ENCODE measurements at regions not wholly inside any gene's neighbourhood (a gene's known extent, or its start where the extent isn't known, plus 50 kb on each side); places are given as distances from the start of the nearest gene placed in this dataset.

GRCh38 chr3:174403831-174404230 is 455.3 kb upstream of the NAALADL2 start:
- DNase-seq (ENCODE audit: low spot score) = no peak

DNA sequence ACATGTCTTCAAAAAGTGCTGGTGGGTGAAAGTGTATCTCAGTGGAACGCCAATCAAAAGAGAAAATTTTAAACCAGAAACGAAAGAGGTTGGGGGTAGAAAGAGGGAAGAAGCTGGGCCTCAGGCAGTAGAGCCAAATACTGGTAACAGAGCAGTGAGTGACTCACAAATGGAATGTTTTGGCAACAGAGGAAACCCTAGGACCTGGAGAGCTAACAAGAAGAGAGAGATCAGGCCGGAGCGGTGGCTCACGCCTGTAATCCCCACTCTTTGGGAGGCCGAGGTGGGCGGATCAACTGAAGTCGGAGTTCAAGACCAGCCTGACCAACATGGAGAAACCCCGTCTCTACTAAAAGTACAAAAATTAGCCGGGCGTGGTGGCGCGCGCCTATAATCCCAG is 450.8 kb upstream of the NAALADL2 start:
- peak; percentile 48 for DNase-seq (ENCODE audit: low spot score)

DNA sequence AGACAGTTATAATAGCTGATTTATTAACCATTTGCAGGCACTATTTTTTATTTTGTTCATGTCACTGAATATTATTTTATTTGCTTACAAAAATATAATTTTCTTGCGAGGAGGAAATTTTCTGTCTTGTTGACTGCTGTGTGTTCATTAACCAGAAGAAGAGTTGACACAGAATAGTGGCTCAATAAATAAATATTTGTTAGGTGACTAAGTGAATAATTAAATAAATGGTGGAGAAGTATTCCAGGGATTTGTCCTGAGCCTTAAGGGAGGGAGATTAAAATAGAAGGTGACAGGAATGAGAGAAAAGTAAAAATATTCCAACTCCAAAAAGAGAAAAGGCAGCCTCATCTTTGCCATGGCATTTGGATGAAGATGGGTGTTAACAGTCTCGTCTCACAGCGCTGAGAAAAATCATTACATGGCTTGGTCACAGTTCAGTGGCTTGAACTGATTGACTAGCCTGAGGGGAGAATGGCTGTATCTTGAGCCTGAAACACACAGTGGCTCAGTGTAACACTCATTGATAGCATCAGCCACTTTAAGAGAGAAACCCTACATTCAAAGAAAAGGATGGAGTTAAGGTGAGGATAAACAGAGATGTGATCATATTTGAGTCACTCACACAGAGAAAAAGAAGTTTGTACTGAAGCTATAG is 449.9 kb upstream of the NAALADL2 start:
- no peak for DNase-seq (ENCODE audit: low spot score)

GRCh38 chr3:174413062-174413912 is 445.8 kb upstream of the NAALADL2 start:
- DNase-seq (ENCODE audit: low spot score) = no peak

DNA sequence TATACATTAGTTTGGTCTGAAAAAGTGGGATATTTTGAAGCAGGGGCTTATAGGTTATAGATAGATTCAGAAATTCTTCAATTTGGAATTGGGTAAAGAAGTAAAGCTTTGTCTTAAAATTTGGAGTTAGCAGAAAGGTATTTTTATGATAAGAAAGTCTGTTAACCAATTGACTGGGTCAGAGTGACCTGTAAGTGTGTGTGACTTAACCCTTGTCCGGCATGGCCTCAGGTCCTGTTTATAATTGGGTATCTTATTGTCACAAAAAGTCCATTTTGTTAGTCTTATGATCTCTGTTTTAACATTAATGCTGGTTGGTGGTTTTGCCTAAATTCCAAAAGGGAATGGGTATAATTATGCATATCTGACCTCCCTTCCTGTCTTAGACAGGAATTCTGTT is 444.2 kb upstream of the NAALADL2 start:
- DNase-seq (ENCODE audit: low spot score) = no peak

DNA sequence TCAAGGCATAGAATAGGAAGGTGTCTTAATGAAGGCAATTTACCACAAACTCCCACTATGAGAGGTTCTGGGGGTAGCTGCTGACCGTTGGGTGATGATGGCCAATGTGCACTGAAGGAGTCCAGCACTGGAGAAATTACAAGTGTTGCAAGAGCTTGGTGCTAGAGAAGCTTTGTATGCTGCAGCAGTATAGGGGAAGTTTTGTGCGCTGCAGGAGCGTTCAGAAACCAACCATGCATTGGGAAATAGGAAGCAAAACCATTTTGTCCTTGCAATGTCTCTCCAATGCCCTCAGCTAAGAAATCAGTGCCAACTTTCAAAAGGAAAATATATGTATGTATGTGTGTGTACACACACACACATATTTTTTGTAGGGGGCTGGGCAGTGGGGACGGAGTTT is 441.6 kb upstream of the NAALADL2 start:
- DNase-seq (ENCODE audit: low spot score) = no peak

DNA sequence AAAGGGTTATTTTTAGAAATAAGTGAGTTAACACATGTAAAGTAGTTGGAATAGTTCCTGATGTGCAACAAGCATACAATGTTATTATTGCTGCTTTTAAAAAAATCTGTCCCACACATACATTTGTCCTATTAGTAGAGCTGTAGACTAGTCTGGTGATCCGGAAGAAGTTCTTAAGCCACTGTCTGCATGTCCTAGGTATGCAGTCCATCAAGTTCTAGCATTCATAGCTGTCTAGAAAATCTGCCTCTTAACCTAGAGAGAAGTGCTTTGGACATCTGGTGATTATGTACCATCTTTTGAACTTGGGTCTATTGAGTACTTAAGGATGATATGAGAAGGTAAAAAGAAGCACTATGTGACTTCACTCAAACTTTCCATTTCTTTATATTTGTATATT is 439.9 kb upstream of the NAALADL2 start:
- no peak for DNase-seq (ENCODE audit: low spot score)

DNA sequence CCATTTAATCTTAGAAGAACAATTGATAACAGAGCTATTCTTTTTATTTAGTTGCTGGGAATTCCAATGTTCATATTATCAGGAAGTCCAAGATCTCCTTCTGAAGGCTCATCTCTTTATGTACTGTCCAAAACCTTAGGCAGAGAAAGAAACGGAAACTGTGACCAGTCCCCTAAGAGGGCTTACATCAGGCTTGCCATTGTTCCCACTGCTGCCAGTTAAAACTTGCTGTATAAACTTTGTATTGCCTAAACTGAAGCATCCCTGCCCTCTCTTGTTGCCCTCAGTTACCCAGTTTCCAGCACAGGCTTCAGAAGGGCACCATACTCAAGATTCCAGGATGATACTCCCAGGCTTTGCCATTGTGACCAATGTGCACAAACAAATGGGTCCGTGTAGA is 435.2 kb upstream of the NAALADL2 start:
- no peak for DNase-seq (ENCODE audit: low spot score)

DNA sequence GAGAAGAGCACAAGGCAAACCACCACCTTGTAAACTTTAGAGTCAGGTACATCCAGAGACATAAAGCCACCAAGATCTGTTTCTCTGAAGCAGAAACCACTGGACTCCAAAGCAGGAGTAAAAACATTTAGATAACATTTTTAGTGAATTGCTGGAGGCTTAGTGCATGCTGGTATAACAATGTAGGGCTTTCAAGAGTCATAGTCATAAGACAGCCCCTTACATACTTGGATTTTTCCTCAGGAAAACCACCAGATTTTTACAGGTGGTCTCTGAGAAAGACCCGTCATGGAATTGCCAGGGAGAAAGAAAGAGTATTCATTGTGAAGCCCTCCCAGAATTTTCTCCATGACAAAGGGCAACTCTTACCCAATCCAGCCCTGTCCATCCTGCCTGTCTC is 434.5 kb upstream of the NAALADL2 start:
- DNase-seq (ENCODE audit: low spot score) = no peak

DNA sequence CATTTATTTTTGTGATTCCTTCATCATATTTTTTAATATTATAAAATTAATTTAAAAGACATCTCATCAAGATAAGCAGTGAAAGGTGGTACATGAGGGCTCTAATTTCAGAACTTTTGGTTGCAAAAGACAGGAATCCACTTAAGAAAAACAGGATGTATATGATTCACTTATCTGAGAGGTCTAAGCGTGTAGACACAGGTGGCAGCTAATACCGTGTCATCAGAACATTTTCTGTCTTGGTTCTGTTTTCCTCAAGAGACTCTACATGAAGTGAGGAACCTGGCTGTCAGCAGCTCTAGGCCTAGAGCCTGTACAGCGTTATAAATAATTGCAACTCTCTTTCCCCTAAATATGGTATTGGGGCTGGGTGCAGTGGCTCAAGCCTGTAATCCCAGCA is 433.7 kb upstream of the NAALADL2 start:
- no peak for DNase-seq (ENCODE audit: low spot score)

DNA sequence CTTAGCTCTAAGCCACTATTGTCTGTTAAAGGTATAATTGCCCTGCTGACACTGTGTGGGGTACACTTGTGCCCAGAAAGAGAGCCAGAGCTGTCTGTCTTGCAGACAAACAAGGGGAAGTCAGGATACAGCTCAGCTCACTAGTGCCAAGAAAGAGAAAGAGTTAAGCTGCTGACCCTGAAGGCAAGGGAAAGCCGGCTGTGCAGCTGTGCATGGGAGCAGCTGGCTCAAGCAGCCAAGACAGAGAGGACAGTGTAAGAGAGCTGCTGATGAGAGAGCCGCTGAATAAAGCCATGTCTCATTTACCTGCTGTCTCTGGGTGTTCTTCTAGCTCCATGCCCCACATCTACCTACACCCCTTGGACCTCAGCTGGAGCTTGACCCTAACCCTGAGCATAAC is 428.1 kb upstream of the NAALADL2 start:
- DNase-seq (ENCODE audit: low spot score) = no peak

DNA sequence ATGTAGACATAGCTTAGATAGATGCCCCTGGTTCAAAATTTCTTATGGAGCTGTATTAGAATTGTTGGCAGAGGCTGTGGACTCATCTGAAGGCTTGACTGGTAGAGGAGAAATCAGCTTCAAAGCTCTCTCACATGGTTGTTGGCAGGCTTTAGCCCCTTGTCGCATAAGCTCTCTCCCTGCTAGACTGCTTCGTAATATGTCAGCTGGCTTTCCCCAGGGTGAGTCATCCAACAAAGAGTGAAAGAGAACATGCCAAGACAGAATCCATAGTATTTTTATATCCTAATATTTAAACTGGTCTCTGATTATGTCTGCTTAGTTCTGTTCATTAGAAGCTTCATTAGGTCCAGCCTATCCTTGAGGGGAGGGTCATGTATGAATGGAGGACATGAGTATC is 427.4 kb upstream of the NAALADL2 start:
- DNase-seq (ENCODE audit: low spot score) = no peak

DNA sequence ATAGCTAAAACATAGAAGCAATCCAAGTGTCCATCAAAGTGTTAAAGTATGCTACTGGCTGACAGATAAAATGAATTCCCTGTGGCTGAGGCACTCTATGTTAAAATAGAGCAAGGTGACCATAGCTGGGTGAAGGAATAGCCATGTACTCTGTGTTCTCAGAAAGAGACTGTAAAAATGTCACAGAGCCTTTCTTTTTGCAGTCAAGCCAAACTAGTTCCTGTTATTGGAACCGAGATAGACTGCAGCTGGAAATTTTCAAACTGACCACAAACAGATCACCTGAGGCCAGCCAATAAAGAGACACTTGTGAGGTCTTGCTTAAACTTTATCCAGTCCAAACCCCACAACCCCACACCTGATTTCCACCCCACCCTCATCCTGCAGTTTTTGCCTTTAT is 422.8 kb upstream of the NAALADL2 start:
- no peak for DNase-seq (ENCODE audit: low spot score)

DNA sequence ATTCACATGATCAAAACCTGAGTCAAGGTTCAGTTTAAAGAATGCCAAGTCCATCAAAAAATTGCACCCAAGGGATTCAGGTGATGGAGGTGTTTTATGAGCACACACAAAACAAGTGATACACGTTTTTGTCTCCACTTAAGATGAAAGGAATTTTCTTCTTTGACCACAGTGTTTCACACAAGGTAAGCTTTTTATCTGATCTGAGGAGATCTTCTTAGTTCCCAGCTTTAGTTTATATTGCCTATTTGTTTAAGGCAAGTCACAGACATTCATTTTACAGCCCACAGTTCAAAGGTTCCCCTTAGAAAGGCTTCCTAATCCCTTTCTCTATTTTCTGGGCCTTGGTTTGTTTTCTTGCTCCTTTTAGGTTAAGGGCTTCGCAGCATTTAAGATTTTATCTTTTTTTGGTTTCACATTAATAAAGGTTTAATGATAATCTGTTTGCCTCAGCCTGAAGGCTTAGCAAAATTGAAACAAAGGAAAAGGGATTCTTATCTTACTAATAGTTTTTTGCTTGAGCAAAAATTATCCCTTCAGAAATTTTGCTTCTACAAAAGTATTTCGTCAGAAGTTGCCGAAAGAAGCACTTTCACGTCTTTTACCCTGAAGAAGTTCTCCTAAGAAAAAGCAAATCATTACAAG is 420.5 kb upstream of the NAALADL2 start:
- no peak for DNase-seq (ENCODE audit: low spot score)

GRCh38 chr3:174439331-174440252 is 419.5 kb upstream of the NAALADL2 start:
- DNase-seq (ENCODE audit: low spot score) = peak; percentile 67

DNA sequence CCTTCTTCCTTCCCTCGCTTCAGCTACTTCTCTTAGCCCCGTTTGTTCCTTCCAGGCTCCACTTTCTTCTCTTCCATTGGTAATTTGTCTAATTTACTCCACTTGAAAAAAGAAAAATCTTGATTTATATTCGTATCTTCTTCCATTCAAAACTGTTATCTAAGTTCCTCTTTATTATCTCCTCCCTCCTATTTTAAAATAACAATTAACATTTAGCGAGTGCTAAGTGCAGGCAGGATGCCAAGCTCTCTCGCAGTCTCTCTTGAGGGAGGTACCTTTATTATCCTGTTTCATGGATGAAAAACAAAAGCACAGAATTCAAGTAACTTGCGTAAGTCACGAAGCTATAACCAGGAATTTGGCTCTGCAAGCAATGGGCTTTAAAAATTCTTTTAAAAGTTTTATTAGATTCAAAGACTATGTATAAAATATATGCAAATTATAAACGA is 418.9 kb upstream of the NAALADL2 start:
- DNase-seq (ENCODE audit: low spot score) = no peak

- DNase-seq (ENCODE audit: low spot score) = peak; percentile 92
These were observed 418.2 kb upstream of the NAALADL2 start for GRCh38 chr3:174440741-174441587.

DNA sequence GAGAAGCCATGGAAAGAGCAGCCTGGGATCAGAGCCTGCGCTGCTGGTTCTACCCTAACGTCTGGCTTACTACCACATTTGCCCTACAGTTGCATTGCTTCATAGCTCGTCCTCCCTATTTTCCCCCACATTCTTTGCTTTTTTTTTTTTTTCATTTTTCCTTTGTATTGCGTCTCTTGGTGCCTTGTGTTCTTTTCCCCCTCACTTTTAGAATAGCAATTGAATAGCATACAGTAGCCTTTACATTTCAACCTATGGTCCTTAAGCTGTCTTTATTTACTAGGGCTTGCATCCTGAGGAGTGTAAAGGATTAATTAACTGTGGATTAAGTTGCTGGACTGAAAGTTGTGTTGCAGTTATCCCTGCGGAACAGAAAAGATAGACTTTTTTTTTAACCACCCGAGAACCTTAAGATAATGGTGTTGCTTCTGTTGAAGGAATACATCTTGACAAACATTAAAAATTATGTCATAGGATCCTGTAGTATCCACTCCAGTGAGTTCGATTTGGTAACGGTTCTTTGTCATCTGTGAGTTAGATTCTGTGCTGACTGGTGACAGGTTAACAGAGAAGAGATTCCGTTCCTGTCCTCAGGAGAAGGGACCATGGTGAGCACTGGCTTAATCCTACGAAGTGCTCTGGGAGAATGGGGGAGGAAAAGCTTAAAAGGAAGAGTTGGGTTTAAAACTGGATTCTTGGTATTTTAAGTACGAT is 417.4 kb upstream of the NAALADL2 start:
- DNase-seq (ENCODE audit: low spot score) = peak; percentile 65

DNA sequence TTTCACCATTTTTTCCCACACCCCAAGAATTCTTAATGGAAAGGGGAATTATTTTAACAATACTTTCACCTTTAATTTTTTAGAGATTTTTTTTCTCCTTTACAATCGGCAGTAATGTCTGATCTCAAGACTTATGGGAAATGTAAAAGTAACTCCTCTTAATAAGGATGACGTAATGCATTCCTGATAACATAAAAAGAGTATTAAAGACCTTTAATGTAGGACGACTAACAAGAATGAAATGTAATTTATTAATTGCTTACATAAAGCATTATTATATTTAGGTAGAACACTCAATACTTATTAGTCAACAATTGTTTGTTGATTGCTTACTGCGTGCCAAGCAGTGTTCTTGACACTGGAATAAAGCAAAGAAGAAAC is 416.8 kb upstream of the NAALADL2 start:
- DNase-seq (ENCODE audit: low spot score) = no peak

GRCh38 chr3:174444391-174444790 is 414.7 kb upstream of the NAALADL2 start:
- no peak for DNase-seq (ENCODE audit: low spot score)
